HuH-7.5 (cell line): ENCODE measurements at regions not wholly inside any gene's neighbourhood (a gene's known extent, or its start where the extent isn't known, plus 50 kb on each side); places are given as distances from the start of the nearest gene placed in this dataset.
A peak's percentile ranks its signal among the peaks of the same experiment; 100 is the strongest.

ENCODE experiments used
- DNase-seq: peaks from one replicate; pipeline ENCODE4 v3.0.0; 2011; ENCODE audit warnings: low spot score

DNA sequence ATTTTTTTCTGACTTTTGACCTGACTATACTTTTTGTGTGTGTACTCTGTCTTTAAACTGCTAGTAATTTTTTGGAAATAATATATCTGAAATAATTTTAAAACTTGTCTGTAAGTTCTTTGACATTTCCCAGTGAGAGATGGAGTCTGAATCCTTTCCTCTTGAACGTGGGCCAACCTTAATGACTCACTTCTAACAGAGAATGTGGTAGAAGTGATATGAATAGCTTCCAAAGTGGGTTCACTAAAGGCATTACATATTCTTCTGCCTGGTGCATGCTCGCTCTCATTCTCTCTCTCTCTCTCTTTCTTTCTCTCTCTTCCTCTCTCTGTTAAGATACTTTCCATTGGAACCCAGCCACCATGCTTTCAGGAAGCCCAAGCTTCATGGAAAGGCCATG lies 108.7 kb upstream of the FERMT1 start:
- DNase-seq = no peak

DNA sequence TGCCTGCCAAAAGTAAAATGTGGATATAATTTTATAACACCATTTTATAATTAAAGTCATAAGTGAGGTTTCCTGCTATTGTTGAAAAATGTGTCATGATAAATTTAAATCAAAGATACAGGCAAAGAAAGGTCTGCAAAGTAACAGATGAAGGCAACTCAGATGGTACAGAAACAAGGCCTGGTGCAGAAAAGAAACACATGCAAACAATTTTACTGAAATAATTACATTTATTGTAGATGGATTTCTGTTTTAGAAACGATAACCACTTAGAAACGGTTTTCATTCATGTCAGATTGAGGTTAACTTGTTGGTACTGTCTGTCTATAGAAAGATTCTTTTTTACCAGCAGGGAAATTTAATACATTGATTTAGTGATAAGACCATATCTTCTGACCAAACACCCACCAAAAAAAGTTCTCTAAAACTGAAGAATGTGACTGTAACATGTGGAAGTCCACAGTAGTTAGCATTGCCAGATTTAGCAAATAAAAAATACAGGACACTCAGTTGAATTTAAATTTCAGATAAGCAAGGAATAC lies 105.5 kb upstream of the FERMT1 start:
- DNase-seq = no peak

DNA sequence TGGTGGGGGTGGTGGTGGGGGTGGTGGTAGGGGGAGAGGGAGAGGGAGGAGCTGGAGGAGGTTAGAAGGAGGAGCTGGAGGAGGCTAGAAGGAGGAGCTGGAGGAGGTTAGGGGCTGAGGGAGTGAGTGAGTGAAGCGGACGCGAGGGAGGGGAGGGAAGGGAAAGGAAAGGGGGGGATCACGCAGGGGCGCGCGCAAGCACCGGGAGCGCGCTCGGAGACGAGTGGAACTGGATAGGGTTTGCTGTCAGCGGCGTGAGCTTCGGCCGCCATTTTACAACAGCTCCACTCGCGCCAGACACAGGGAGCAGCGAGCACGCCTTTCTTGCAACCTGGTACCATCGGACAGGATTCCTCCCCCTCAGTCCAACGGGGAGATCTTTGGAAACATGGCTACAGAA lies 90.5 kb upstream of the FERMT1 start:
- no peak for DNase-seq

DNA sequence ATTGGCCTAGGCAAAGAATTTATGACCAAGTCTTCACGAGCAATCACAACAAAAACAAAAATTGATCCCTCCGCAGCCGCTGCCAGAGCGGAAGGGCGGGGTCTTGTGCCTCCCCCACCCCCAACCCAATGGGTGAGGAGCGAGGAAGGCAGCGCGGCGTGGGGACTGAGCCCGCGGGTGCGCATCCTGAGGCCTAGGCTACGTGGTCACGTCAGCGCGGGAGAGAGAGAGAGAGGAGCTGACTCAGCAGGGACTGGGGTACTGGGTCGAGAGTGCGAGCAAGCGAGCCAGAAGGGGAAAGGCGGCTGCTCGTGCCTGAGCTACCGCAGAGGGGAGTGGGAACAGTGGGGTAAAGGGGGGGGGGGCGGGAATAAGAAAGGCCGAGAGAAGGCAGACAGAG lies 90.1 kb upstream of the FERMT1 start:
- no peak for DNase-seq

DNA sequence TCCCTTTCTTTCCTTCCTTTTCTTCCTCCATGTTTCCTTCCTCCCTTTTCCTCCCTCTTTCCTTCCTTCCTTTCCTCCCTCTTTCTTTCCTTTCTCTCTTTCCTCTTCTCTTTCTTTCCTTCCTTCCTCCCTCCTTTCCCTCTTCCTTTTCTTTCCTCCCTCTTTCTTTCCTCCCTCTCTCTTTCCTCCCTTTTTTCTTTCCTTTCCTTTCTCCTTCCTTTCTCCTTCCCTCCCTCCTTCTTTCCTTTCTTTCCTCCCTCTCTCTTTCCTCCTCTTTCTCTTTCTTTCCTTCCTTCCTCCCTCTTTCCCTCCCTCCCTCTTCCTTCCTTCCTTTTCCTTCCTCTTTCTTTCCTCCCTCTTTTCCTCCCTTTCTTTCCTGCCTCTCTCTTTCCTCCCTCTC lies 86.3 kb upstream of the FERMT1 start:
- no peak for DNase-seq

DNA sequence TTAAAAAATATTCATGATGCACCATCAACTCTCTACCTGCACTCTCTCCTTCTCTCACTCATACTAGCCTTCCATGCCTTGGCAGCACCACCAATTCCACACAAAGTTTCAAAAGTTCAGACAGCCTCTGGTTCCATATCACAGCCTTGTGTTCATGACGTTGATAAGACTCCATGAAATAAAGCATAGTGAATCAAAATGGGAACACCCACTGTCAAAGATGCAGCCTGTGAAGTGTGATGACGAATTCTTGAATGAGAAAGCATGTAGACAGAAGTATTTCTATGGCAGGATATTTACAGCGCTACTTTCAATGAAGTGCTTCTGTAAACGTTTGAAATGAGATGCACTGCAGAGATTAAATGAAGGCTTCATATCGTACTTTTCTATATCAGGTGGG lies 77.3 kb upstream of the FERMT1 start:
- no peak for DNase-seq

DNA sequence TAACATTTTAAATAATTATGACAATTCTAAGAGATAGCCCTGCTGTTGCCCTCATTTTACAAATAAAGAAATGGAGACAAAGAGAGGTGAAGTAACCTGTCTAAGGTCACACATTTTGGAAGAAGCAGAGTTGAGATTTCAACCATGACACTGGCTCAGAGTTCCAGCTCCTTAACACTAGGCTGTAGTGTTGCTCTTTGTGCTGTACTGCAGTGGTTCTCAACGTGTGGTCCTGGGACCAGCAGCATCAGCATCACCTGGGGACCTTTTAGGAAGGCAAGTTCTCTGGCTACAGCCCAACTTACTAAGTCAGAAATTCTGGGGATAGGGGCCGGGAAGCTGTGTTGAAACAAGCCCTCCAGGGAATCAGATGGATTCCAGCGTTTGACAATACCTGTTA lies 62.4 kb upstream of the FERMT1 start:
- DNase-seq = no peak

DNA sequence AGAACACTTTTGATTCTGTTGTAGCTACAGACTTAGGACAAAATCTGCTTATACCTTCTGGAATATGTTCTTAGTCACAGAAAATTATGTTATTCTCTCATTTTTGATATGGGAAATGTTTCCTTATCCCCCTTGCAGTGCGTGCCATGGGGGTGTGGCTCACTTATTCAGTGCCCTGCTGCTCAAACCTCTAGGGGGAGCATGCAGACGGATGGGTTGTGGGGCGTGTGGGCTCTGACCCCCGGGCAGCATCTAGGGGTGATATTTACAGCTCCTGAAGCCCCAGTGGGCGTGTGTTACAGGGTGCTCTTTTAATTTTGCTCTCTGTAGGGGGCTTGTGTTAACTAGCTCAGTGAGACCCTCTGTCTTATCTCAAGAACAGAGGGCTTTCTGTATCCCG lies 61.3 kb upstream of the FERMT1 start:
- DNase-seq = no peak

DNA sequence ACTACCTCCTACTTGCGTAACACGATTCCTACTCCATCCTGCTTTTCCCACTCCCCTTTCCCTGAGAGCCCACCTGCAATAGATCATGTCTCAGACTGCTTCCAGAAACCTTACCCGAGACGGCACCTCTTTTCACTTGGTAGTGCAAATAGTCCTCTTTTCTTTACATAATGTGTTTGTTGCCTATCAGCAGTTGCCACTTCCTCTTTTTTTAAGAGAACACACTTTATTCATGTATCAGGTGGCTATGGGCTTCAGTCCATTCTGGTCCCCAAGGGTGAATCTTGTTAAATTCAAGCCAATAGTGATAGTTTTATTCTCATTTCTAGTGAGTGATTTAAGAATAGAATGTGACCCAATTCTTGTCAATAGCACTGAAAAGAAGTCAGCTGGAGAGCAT lies 57.7 kb upstream of the FERMT1 start:
- DNase-seq = no peak

DNA sequence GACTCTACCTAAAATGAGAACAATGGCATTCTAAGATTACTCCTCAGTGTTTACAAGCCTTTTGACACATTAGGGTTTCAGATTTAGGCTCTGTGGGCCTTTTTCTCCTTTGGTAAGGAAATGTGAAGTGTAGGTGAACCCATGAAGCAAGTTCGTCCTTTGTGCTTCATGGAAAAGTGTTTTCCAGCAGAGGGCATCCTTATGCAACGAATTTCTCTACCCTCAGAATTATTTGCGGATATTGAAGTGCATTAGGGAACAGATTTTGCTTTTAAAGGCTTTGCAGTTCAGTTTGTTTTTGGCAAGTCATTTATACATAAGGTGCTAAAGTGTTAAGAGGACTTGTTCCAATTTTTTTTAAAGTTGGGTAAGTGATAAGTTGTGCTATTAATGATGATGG lies 55.7 kb upstream of the FERMT1 start:
- peak; percentile 24 for DNase-seq

DNA sequence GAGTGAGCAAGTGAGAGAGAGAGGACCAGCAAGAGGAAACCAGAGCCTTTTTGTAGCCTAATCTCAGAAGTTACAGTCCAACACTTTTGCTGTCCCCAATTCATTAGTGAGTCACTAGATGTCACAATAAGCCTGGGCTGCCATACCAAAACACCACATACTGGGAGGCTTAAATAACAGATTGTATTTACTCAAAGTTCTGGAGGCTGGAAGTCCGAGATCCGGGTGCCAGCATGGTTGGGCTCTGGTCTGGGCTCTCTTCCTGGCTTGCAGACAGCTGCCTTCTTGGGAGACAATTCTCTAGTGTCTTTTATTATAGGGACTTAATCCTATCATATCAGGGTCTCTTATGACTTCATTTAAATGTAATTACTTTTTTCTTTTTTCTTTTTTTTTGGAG lies 50.7 kb upstream of the FERMT1 start:
- no peak for DNase-seq
